ENCODE measurements at regions not wholly inside any gene's neighbourhood (a gene's known extent, or its start where the extent isn't known, plus 50 kb on each side); places are given as distances from the start of the nearest gene placed in this dataset.

- H3K4me3 Mint-ChIP-seq: no peak overlapping the region
- Histone ChIP-seq H2AFZ (ENCODE audit: insufficient read depth, low read depth, low read length, poor library complexity, severe bottlenecking) (no peak overlapping the region), H3K27me3 (ENCODE audit: control insufficient read depth in 2 of 2, insufficient read depth in 2 of 2, low read length in 2 of 2) (no peaks in the 10 kb centered on the region), H3K4me1 (ENCODE audit: control insufficient read depth in 1 of 2, insufficient read depth in 2 of 2, low read length in 2 of 2) (no peaks in the 10 kb centered on the region), H3K4me2 (replicated peaks; ENCODE audit: extremely low read depth, low read length, poor library complexity, severe bottlenecking) (no peak overlapping the region), H3K36me3 (replicated peaks in 1 of 2; ENCODE audit: control insufficient read depth in 1 of 2, insufficient read depth in 2 of 2, low read length in 2 of 2) (no peaks in the 10 kb centered on the region), H4K20me1 (ENCODE audit: insufficient read depth, low read length) (no peaks in the 10 kb centered on the region), H3K4me3 (replicated peaks in 1 of 3; ENCODE audit: low read depth in 2 of 3, low read length in 3 of 3) (no peak overlapping the region), H3K9me3 (replicated peaks in 1 of 2; ENCODE audit: control insufficient read depth in 1 of 2, insufficient read depth in 1 of 2, low read length in 2 of 2) (no peaks in the 10 kb centered on the region), H3K79me2 (ENCODE audit: insufficient read depth, low read length) (no peaks in the 10 kb centered on the region), H3K9ac (ENCODE audit: insufficient read depth, low read length, poor library complexity, severe bottlenecking) (no peak overlapping the region), H3K27ac (ENCODE audit: low read depth in 1 of 2, low read length in 2 of 2) (no peak overlapping the region)
- peaks cover 0 to 4% (median 3%) of the 10 kb centered on the region in 7 donors for H3K9me3 Mint-ChIP-seq
- peaks cover 0 to 3% (median 0%) of the 10 kb centered on the region in 3 donors for H3K27me3 Mint-ChIP-seq (ENCODE audit: low read depth in 3 of 3)
- intact Hi-C loops (cut with micrococcal nuclease): no loop called here
- no peaks in the 10 kb centered on the region for H3K4me1 Mint-ChIP-seq
- no peaks in the 10 kb centered on the region for H3K36me3 Mint-ChIP-seq
- 100% methylated on average over 1 of the region's 8 CpGs for WGBS (ENCODE audit: insufficient coverage)
- no peak for TF ChIP-seq CTCF (IDR thresholded peaks at IDR 0.05)
- DNase-seq: no peak
- H3K27ac Mint-ChIP-seq: no peak overlapping the region
These were observed 625.5 kb downstream of the CHSY3 start for GRCh38 chr5:130529511-130530485.

GRCh38 chr5:130529111-130529510 is 624.8 kb downstream of the CHSY3 start:
- Mint-ChIP-seq H3K36me3 (no peaks in the 10 kb centered on the region), H3K4me1 (no peaks in the 10 kb centered on the region), H3K27ac (no peak overlapping the region), H3K9me3 (peaks cover 2 to 7% (median 4%) of the 10 kb centered on the region in 7 donors), H3K27me3 (ENCODE audit: low read depth in 3 of 3) (peaks cover 0 to 3% (median 0%) of the 10 kb centered on the region in 3 donors), H3K4me3 (no peak overlapping the region)
- H2AFZ ChIP-seq (ENCODE audit: insufficient read depth, low read depth, low read length, poor library complexity, severe bottlenecking): no peak overlapping the region
- H3K36me3 ChIP-seq (replicated peaks in 1 of 2; ENCODE audit: control insufficient read depth in 1 of 2, insufficient read depth in 2 of 2, low read length in 2 of 2): no peaks in the 10 kb centered on the region
- WGBS (ENCODE audit: insufficient coverage): 100% methylated on average over 1 of the region's 1 CpG
- no peak overlapping the region for H3K9ac ChIP-seq (ENCODE audit: insufficient read depth, low read length, poor library complexity, severe bottlenecking)
- no peak overlapping the region for H3K27ac ChIP-seq (ENCODE audit: low read depth in 1 of 2, low read length in 2 of 2)
- no peak for TF ChIP-seq CTCF (IDR thresholded peaks at IDR 0.05)
- no peaks in the 10 kb centered on the region for H4K20me1 ChIP-seq (ENCODE audit: insufficient read depth, low read length)
- DNase-seq: no peak
- intact Hi-C loops (cut with micrococcal nuclease): no loop called here
- no peak overlapping the region for H3K4me3 ChIP-seq (replicated peaks in 1 of 3; ENCODE audit: low read depth in 2 of 3, low read length in 3 of 3)
- no peaks in the 10 kb centered on the region for H3K27me3 ChIP-seq (ENCODE audit: control insufficient read depth in 2 of 2, insufficient read depth in 2 of 2, low read length in 2 of 2)
- no peaks in the 10 kb centered on the region for H3K79me2 ChIP-seq (ENCODE audit: insufficient read depth, low read length)
- H3K4me1 ChIP-seq (ENCODE audit: control insufficient read depth in 1 of 2, insufficient read depth in 2 of 2, low read length in 2 of 2): no peaks in the 10 kb centered on the region
- no peaks in the 10 kb centered on the region for H3K9me3 ChIP-seq (replicated peaks in 1 of 2; ENCODE audit: control insufficient read depth in 1 of 2, insufficient read depth in 1 of 2, low read length in 2 of 2)
- no peak overlapping the region for H3K4me2 ChIP-seq (replicated peaks; ENCODE audit: extremely low read depth, low read length, poor library complexity, severe bottlenecking)
